H9 (cell line): ENCODE measurements at regions not wholly inside any gene's neighbourhood (a gene's known extent, or its start where the extent isn't known, plus 50 kb on each side); places are given as distances from the start of the nearest gene placed in this dataset.

Experiments
- DNase-seq: peaks from one replicate; pipeline ENCODE4 v3.0.0-alpha.2; 2017
- H2AFZ ChIP-seq: one replicate; pipeline ENCODE4 v1.6.1; 2013; ENCODE audit warnings: mild to moderate bottlenecking, low read length, control low read depth, moderate library complexity
- H2AK5ac ChIP-seq: 2 replicates; pipeline ENCODE4 v1.6.1; 2013; ENCODE audit warnings: low read length, control low read depth, mixed read lengths; ENCODE audit not compliant: insufficient read length
- H2BK120ac ChIP-seq: one replicate; pipeline ENCODE4 v1.6.1; 2013; ENCODE audit warnings: low read depth, mild to moderate bottlenecking, low read length, control low read depth, inconsistent platforms; ENCODE audit not compliant: poor library complexity, severe bottlenecking
- H2BK12ac ChIP-seq: 2 replicates; pipeline ENCODE4 v1.6.1; 2013; ENCODE audit warnings: low read length, control low read depth, mixed read lengths, low read depth; ENCODE audit not compliant: insufficient read length
- H2BK15ac ChIP-seq: 2 replicates; pipeline ENCODE4 v1.6.1; 2013; ENCODE audit warnings: low read depth, low read length, control low read depth
- H2BK20ac ChIP-seq: one replicate; pipeline ENCODE4 v1.6.1; 2013; ENCODE audit warnings: low read depth, mild to moderate bottlenecking, low read length, control low read depth, inconsistent platforms; ENCODE audit not compliant: poor library complexity, severe bottlenecking
- H2BK5ac ChIP-seq: 2 replicates; pipeline ENCODE4 v1.6.1; 2013; ENCODE audit warnings: low read length, control low read depth, mixed read lengths; ENCODE audit not compliant: insufficient read length
- H3K14ac ChIP-seq: 2 replicates; pipeline ENCODE4 v1.6.1; 2013; ENCODE audit warnings: low read length, control low read depth; ENCODE audit not compliant: insufficient read depth
- H3K18ac ChIP-seq: 2 replicates; pipeline ENCODE4 v1.6.1; 2013; ENCODE audit warnings: low read depth, mild to moderate bottlenecking, mixed read lengths, low read length, control low read depth; ENCODE audit not compliant: insufficient read length
- H3K23ac ChIP-seq: 2 replicates; pipeline ENCODE4 v1.6.1; 2013; ENCODE audit warnings: low read length, control low read depth, mixed read lengths, low read depth; ENCODE audit not compliant: insufficient read length
- H3K23me2 ChIP-seq: 2 replicates; pipeline ENCODE4 v1.6.1; 2013; ENCODE audit warnings: low read depth, mild to moderate bottlenecking, mixed read lengths, low read length, control low read depth; ENCODE audit not compliant: insufficient read length, poor library complexity, severe bottlenecking
- H3K27ac ChIP-seq: 2 replicates; pipeline ENCODE4 v1.5.1; 2013; ENCODE audit warnings: low read length, control low read depth, mixed read lengths, low read depth; ENCODE audit not compliant: insufficient read length
- H3K27me3 ChIP-seq: 2 replicates; pipeline ENCODE4 v1.6.1; 2013; ENCODE audit warnings: low read length, control low read depth, inconsistent platforms; ENCODE audit not compliant: insufficient read depth
- H3K4ac ChIP-seq: 2 replicates; pipeline ENCODE4 v1.6.1; 2013; ENCODE audit warnings: low read depth, mild to moderate bottlenecking, control low read depth, inconsistent platforms, low read length, moderate library complexity
- H3K4me1 ChIP-seq: 2 replicates; pipeline ENCODE4 v1.6.1; 2013; ENCODE audit warnings: low read length, control low read depth, inconsistent platforms; ENCODE audit not compliant: insufficient read depth
- H3K4me2 ChIP-seq: 2 replicates; pipeline ENCODE4 v1.6.1; 2013; ENCODE audit warnings: low read length, control low read depth, mixed read lengths; ENCODE audit not compliant: insufficient read length, insufficient read depth
- H3K56ac ChIP-seq: 2 replicates; pipeline ENCODE4 v1.6.1; 2013; ENCODE audit warnings: low read depth, mild to moderate bottlenecking, mixed read lengths, low read length, control low read depth; ENCODE audit not compliant: insufficient read length
- H3K79me1 ChIP-seq: 2 replicates; pipeline ENCODE4 v1.6.1; 2013; ENCODE audit warnings: low read depth, mild to moderate bottlenecking, moderate library complexity, low read length, control low read depth, inconsistent platforms; ENCODE audit not compliant: insufficient read depth, poor library complexity, severe bottlenecking
- H3K79me2 ChIP-seq: 2 replicates; pipeline ENCODE4 v1.6.1; 2013; ENCODE audit warnings: low read length, control low read depth, inconsistent platforms; ENCODE audit not compliant: insufficient read depth
- H3K9ac ChIP-seq: 2 replicates; pipeline ENCODE4 v1.6.1; 2013; ENCODE audit warnings: low read length, control low read depth, mixed read lengths; ENCODE audit not compliant: insufficient read length; ENCODE audit errors: extremely low read depth
- H3K9me3 ChIP-seq: one replicate; pipeline ENCODE4 v1.6.1; 2013; ENCODE audit warnings: low read depth, low read length, inconsistent platforms; ENCODE audit not compliant: control insufficient read depth
- H3T11ph ChIP-seq: one replicate; pipeline ENCODE4 v1.6.1; 2013; ENCODE audit warnings: mild to moderate bottlenecking, low read length, control low read depth, inconsistent platforms
- H4K20me1 ChIP-seq: one replicate; pipeline ENCODE4 v1.6.1; 2013; ENCODE audit not compliant: control insufficient read depth, insufficient read length, insufficient read depth
- H4K5ac ChIP-seq: 2 replicates; pipeline ENCODE4 v1.6.1; 2013; ENCODE audit warnings: low read depth, mild to moderate bottlenecking, mixed read lengths, low read length, control low read depth; ENCODE audit not compliant: insufficient read length
- H4K8ac ChIP-seq: replicated peaks from 2 replicates; pipeline ENCODE4 v1.6.1; 2013; ENCODE audit warnings: low read length, control low read depth, mixed read lengths, low read depth; ENCODE audit not compliant: insufficient read length
- H4K91ac ChIP-seq: 2 replicates; pipeline ENCODE4 v1.6.1; 2013; ENCODE audit warnings: low read depth, mild to moderate bottlenecking, moderate library complexity, mixed read lengths, low read length, control low read depth; ENCODE audit not compliant: insufficient read length
- H3K27ac Mint-ChIP-seq, 3 experiments: 2 replicates in 2 of 3; 3 replicates in 1 of 3; pipeline ENCODE4 v1.8.0; 2020 to 2021; ENCODE audit warnings: mixed read lengths in 3 of 3, mild to moderate bottlenecking in 1 of 3, moderate library complexity in 1 of 3
- H3K27me3 Mint-ChIP-seq: 2 replicates; pipeline ENCODE4 v1.8.0; 2021; ENCODE audit warnings: low read depth, mild to moderate bottlenecking, moderate library complexity, mixed read lengths
- H3K36me3 Mint-ChIP-seq, 3 experiments: 2 replicates in 2 of 3; 3 replicates in 1 of 3; pipeline ENCODE4 v1.8.0; 2020 to 2021; ENCODE audit warnings: low read depth in 3 of 3, mixed read lengths in 3 of 3; ENCODE audit not compliant: insufficient read depth in 1 of 3
- H3K4me1 Mint-ChIP-seq, 2 experiments: 2 replicates each; pipeline ENCODE4 v1.8.0; 2020; ENCODE audit warnings: mixed read lengths in 2 of 2
- H3K4me3 Mint-ChIP-seq, 2 experiments: 2 replicates in 1 of 2; 3 replicates in 1 of 2; pipeline ENCODE4 v1.8.0; 2020 to 2021; ENCODE audit warnings: mild to moderate bottlenecking in 2 of 2, mixed read lengths in 2 of 2, moderate library complexity in 1 of 2
- H3K9me3 Mint-ChIP-seq, 2 experiments: 2 replicates in 1 of 2; 3 replicates in 1 of 2; pipeline ENCODE4 v1.8.0; 2020; ENCODE audit warnings: mild to moderate bottlenecking in 2 of 2, mixed read lengths in 2 of 2, moderate library complexity in 1 of 2
- CTCF ChIP-seq: fragments of 200-600 bp; sonication (generic); conservative IDR thresholded peaks from 3 replicates; pipeline ENCODE4 v1.8.0; 2021; ENCODE audit warnings: antibody characterized with exemption, mild to moderate bottlenecking
- WGBS: extraction: QIAGEN DNeasy Blood & Tissue Kit; methylation state at CpG from one replicate; pipeline ENCODE4 v1.1.7; 2013; ENCODE audit warnings: missing lambda C conversion rate, low lambda C conversion rate, mixed read lengths; ENCODE audit not compliant: insufficient read length; ENCODE audit errors: extremely low coverage; 5-methylcytosine and 5-hydroxymethylcytosine counted together

- Histone ChIP-seq H3K23ac (no peak overlapping the region), H3K4me1 (no peaks in the 10 kb centered on the region)
Measured at GRCh38 chr3:134093956-134094355, 64.2 kb upstream of the SLCO2A1 start.

More at GRCh38 chr3:134093956-134094355, 64.2 kb upstream of the SLCO2A1 start:
- H2BK120ac ChIP-seq: no peak overlapping the region
- no peaks in the 10 kb centered on the region for H3K23me2 ChIP-seq
- H3K27ac Mint-ChIP-seq: no peak overlapping the region
- TF ChIP-seq CTCF: no peak
- H3K9ac ChIP-seq: no peak overlapping the region
- no peak overlapping the region for H2AFZ ChIP-seq
- H3K56ac ChIP-seq: no peak overlapping the region
- no peak overlapping the region for H3K4me3 Mint-ChIP-seq
- H3K9me3 Mint-ChIP-seq: peaks cover 8 to 15% of the 10 kb centered on the region in 2 experiments
- H2BK20ac ChIP-seq: no peak overlapping the region
- H3K4me1 Mint-ChIP-seq: no peaks in the 10 kb centered on the region
- no peak overlapping the region for H3K14ac ChIP-seq
- no peak overlapping the region for H2AK5ac ChIP-seq
- no peak overlapping the region for H2BK15ac ChIP-seq
- H3K36me3 Mint-ChIP-seq: peaks cover 0 to under 1% (median 0%) of the 10 kb centered on the region in 3 experiments; a peak in 3 of 7 replicates
- H3K79me2 ChIP-seq: no peaks in the 10 kb centered on the region
- no peaks in the 10 kb centered on the region for H3K27me3 ChIP-seq
- H3K27me3 Mint-ChIP-seq: peaks cover 9% of the 10 kb centered on the region
- H4K5ac ChIP-seq: no peak overlapping the region
- no peak overlapping the region for H4K91ac ChIP-seq
- no peak overlapping the region for H3T11ph ChIP-seq
- no peaks in the 10 kb centered on the region for H4K20me1 ChIP-seq
- H3K4me2 ChIP-seq: no peak overlapping the region
- H3K27ac ChIP-seq: no peak overlapping the region
- WGBS: no CpG with 5 or more reads among the region's 2 CpGs
- H3K4ac ChIP-seq: no peak overlapping the region
- H3K79me1 ChIP-seq: no peaks in the 10 kb centered on the region
- H2BK12ac ChIP-seq: no peak overlapping the region
- H2BK5ac ChIP-seq: no peak overlapping the region
- H3K9me3 ChIP-seq: no peaks in the 10 kb centered on the region
- DNase-seq: no peak
- H4K8ac ChIP-seq: no peak overlapping the region
- H3K18ac ChIP-seq: no peak overlapping the region
